SK-N-SH (cell line): ENCODE measurements at regions not wholly inside any gene's neighbourhood (a gene's known extent, or its start where the extent isn't known, plus 50 kb on each side); places are given as distances from the start of the nearest gene placed in this dataset.

ENCODE experiments used
- EP300 ChIP-seq, 2 experiments: IDR thresholded peaks; 2 replicates each; pipeline versions ENCODE4 v1.4.0 to v1.6.1; 2012; ENCODE audit warnings: borderline replicate concordance in 1 of 2, low read depth in 1 of 2, low read length in 1 of 2
- FOSL2 ChIP-seq: IDR thresholded peaks from 2 replicates; pipeline ENCODE4 v1.4.0; 2012; ENCODE audit warnings: low read depth, mild to moderate bottlenecking, moderate library complexity, borderline replicate concordance
- GABPA ChIP-seq: IDR thresholded peaks from 2 replicates; pipeline ENCODE4 v1.4.0; 2012; ENCODE audit warnings: low read depth, mild to moderate bottlenecking
- JUND ChIP-seq: IDR thresholded peaks from 2 replicates; pipeline ENCODE4 v1.4.0; 2012
- POLR2AphosphoS5 ChIP-seq: IDR thresholded peaks from 2 replicates; pipeline ENCODE4 v1.6.1; 2012; ENCODE audit warnings: low read depth, low read length
- RAD21 ChIP-seq: IDR thresholded peaks from 2 replicates; pipeline ENCODE4 v1.6.1; 2012; ENCODE audit warnings: mild to moderate bottlenecking, low read length
- REST ChIP-seq: IDR thresholded peaks from 2 replicates; pipeline ENCODE4 v1.6.1; 2012; ENCODE audit warnings: mild to moderate bottlenecking, low read depth, low read length, moderate library complexity
- RXRA ChIP-seq: IDR thresholded peaks from 2 replicates; pipeline ENCODE4 v1.4.0; 2012; ENCODE audit warnings: low read depth, mild to moderate bottlenecking, borderline replicate concordance
- USF1 ChIP-seq: IDR thresholded peaks from 2 replicates; pipeline ENCODE4 v1.4.0; 2012; ENCODE audit warnings: low read depth, borderline replicate concordance
- ZBTB33 ChIP-seq: IDR thresholded peaks from 2 replicates; pipeline ENCODE4 v1.4.0; 2012; ENCODE audit warnings: low read depth, borderline replicate concordance
- TF ChIP-seq, protein P1 (sequence below): IDR thresholded peaks from 2 replicates; pipeline ENCODE4 v1.4.0; 2012; ENCODE audit warnings: low read depth
- TF ChIP-seq, protein P2 (sequence below): IDR thresholded peaks from 2 replicates; pipeline ENCODE4; 2012
- TF ChIP-seq, protein P3 (sequence below): fragments of 200-600 bp; sonication (generic); IDR thresholded peaks from 2 replicates; pipeline ENCODE4 v1.6.1; 2017; ENCODE audit warnings: antibody characterized with exemption, mild to moderate bottlenecking, moderate library complexity

DNA sequence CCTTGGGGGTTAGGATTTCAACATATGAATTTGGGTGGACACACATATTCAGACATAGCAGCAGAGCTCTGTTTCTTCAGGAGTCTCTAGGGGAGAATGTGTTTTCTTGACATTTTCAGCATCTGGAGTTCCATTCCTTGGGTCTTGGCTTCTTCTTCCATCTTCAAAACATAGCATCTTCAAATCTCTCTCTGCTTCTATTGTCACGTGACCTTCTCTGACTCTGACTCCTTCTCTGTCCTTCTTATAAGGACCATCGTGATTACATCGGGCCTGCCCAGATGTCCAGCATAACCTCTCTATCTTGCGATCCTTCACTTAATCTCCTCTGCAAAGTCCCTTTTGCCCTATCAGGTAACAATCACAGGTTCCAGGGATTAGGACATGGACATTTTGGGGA is 101.0 kb upstream of the CHD6 start:
- TF ChIP-seq, protein P1, sequence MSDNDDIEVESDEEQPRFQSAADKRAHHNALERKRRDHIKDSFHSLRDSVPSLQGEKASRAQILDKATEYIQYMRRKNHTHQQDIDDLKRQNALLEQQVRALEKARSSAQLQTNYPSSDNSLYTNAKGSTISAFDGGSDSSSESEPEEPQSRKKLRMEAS, result no peak
- TF ChIP-seq FOSL2, result no peak
- TF ChIP-seq, protein P2, sequence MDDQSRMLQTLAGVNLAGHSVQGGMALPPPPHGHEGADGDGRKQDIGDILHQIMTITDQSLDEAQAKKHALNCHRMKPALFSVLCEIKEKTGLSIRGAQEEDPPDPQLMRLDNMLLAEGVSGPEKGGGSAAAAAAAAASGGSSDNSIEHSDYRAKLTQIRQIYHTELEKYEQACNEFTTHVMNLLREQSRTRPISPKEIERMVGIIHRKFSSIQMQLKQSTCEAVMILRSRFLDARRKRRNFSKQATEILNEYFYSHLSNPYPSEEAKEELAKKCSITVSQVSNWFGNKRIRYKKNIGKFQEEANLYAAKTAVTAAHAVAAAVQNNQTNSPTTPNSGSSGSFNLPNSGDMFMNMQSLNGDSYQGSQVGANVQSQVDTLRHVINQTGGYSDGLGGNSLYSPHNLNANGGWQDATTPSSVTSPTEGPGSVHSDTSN, result no peak
- TF ChIP-seq, protein P3, sequence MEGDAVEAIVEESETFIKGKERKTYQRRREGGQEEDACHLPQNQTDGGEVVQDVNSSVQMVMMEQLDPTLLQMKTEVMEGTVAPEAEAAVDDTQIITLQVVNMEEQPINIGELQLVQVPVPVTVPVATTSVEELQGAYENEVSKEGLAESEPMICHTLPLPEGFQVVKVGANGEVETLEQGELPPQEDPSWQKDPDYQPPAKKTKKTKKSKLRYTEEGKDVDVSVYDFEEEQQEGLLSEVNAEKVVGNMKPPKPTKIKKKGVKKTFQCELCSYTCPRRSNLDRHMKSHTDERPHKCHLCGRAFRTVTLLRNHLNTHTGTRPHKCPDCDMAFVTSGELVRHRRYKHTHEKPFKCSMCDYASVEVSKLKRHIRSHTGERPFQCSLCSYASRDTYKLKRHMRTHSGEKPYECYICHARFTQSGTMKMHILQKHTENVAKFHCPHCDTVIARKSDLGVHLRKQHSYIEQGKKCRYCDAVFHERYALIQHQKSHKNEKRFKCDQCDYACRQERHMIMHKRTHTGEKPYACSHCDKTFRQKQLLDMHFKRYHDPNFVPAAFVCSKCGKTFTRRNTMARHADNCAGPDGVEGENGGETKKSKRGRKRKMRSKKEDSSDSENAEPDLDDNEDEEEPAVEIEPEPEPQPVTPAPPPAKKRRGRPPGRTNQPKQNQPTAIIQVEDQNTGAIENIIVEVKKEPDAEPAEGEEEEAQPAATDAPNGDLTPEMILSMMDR, result no peak
- TF ChIP-seq RXRA, result no peak
- TF ChIP-seq POLR2AphosphoS5, result no peak
- TF ChIP-seq USF1, result no peak
- no peak for TF ChIP-seq JUND
- TF ChIP-seq EP300 (IDR thresholded peaks at IDR 0.05; ENCODE audit: borderline replicate concordance in 1 of 2, low read depth in 1 of 2, low read length in 1 of 2), result no peak
- no peak for TF ChIP-seq REST
- TF ChIP-seq GABPA, result no peak
- TF ChIP-seq ZBTB33, result no peak
- no peak for TF ChIP-seq RAD21
